Endothelial cell of hepatic sinusoid (primary cell): ENCODE measurements at regions not wholly inside any gene's neighbourhood (a gene's known extent, or its start where the extent isn't known, plus 50 kb on each side); places are given as distances from the start of the nearest gene placed in this dataset.
"Not testable (repeated sequence)": the region's sequence is repeated elsewhere in the genome, so short reads cannot be mapped to it uniquely, and the experiment has no call there.

Experiments
- in situ Hi-C: cut with HindIII; loops from 2 replicates; pipeline ENCODE4 v1.10.0; 2017; ENCODE audit warnings: low sequenced_read_pairs

- in situ Hi-C loops = no loop called here
Measured at GRCh38 chr17:51387582-51387981, 127.2 kb downstream of the UTP18 start.

DNA sequence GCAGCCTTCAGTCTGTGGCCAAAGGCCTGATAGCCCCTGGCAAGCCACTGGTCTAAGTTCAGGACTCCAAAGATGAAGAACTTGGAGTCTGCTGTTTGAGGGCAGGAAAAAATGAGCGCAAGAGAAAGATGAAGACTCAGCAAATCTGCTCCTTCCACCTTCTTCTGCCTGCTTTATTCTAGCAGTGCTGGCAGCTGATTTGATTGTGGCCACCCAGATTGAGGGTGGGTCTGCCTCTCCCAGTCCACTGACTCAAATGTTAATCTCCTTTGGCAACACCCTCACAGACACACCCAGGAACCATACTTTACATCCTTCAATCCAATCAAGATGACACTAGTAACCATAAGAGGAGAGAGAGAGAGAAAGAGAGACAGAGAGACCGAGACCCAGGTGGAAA lies 127.6 kb downstream of the UTP18 start:
- in situ Hi-C loops = no loop called here

- in situ Hi-C loops = loop anchor here (5.0 kb wide), 1 partner anchor 47 kb away; no protein-coding TSS in a partner anchor
Measured at GRCh38 chr17:51389875-51390274, 129.5 kb downstream of the UTP18 start.

GRCh38 chr17:51391982-51392654 lies 131.8 kb downstream of the UTP18 start:
- in situ Hi-C loops = loop anchor here (5.0 kb wide), 1 partner anchor 45 kb away; no protein-coding TSS in a partner anchor

DNA sequence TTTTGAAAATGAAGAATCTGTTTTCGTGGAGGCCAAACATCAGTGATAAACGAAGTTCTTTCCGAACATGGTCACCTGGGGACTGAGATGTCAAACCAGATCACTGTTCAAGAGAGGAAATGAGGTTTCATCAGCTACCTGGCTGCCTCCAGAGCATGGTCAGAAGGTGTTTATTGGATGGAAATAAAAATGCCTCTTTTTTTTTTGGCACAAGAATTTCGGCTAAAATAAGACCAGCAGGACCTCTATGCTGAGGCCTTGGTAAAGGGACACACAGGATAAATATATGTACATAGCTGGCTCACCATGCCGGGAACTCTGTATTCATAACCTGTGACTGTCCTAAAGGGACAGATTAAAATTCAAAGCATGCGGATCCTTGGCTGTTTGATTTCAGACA lies 135.3 kb downstream of the UTP18 start:
- in situ Hi-C loops = no loop called here

DNA sequence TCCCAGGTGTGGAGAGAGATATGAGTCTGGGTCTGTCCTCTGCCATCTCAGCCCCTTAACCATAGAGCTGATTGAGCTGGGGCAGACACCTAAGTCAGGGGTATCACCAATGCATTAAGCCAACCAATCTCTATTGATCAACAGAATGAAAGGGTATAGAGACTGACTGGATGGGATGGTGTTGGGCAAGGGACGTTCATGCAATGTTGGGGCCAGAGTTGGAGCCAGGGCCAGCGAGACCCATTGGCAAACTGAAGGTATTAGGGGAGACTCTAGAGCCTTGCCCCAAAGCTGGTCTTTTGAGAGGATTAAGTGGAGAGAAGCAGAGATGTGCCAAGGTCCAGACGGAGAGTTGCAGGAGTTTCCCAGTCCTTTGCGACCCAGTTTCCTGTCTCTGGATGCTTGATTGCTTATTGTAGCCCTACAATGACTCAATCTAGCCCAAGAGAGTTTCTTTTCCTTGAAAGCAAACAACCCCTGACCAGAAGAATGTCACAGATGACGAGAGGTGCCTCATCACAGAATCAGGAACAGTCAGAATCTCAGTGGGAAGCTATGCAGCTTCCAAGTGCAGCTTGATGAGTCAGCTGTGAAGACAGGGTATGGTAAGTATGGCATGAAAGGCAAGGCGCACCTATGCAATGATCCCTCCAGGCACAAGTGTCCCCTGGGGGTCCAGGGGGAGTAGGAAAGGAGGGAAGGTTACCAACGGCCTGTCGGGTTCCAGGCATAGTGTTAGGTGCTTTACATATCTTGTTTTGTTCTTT lies 137.2 kb downstream of the UTP18 start:
- in situ Hi-C loops = no loop called here

DNA sequence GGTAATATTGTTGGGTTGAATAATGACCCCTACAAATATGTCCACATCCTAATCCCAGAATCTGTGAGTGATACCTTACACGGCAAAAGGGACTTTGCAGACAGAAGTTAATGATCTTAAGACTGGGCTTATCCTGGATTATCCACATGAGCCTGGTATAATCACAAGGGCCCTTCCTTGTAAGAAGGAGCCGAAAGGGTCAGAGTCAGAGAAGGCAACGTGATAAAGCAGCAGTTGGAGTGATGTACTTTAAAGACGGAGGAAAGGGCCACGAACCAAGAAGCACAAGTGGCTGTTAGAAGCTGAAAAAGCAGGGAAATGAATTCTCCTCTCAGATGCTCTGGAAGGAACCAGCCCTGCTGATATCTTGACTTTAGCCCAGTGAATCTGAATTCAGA lies 137.8 kb downstream of the UTP18 start:
- in situ Hi-C loops = no loop called here

GRCh38 chr17:51398687-51399086 lies 138.3 kb downstream of the UTP18 start:
- in situ Hi-C loops = no loop called here

DNA sequence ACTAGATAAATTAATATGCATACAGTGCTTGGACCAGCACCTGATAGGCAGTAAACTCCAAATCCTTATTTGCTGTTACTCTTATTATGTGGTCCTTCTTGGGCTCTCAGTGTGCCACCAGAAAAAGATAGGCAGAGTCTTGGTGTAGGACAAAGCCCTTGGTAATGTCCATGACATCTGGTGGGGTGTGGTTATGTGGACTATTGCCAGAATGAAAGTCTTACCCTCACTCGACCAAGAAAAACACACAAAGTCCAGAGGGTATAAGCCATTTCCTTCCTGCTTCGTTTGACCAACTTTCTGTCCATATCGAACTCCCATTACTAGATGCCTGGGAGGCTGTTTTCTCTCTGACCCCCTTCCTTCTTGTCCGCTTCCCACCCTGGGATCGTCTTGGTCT lies 140.9 kb downstream of the UTP18 start:
- in situ Hi-C loops = no loop called here

GRCh38 chr17:51402899-51403298 lies 142.6 kb downstream of the UTP18 start:
- in situ Hi-C loops = no loop called here

DNA sequence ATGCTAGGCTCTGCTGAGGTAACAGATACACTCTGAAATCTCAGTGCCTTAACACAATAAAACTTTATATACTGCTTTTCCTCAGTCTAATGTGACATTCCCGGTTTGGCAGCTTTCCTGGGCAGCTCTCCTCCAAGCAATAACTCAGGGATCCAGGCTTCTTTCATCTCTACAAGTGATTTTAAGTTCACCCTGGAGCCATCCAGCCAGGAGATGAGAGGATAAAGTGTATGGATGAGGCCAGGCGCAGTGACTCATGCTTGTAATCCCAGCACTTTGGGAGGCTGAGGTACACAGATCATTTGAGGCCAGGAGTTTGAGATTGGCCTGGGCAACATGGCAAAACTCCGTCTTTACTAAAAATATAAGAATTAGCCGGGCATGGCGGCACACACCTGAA lies 147.2 kb downstream of the UTP18 start:
- in situ Hi-C loops = no loop called here

- in situ Hi-C loops = no loop called here
Measured at GRCh38 chr17:51419476-51419875, 159.1 kb downstream of the UTP18 start.

DNA sequence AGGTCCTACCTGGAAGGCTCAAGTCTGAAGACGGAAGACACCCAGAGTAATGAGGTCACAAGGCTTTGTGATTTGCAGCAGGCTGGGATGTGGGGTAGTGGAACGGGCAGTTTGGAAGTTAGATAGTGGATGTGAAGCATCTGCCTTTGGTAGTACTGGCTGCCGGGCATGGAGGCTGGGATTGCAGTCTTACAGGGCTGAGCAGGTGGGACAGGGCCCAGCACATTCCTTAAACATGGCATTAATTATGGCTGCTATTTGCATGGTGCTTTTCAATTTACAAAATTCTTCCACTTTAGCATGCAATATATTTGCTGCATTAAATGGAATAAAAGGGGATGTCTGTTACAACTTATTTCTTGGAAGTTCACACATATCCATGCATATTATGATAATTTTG lies 161.2 kb downstream of the UTP18 start:
- in situ Hi-C loops = no loop called here

GRCh38 chr17:51422634-51423033 lies 162.3 kb downstream of the UTP18 start:
- in situ Hi-C loops = no loop called here

GRCh38 chr17:51423421-51424160 lies 163.2 kb downstream of the UTP18 start:
- in situ Hi-C loops = no loop called here

DNA sequence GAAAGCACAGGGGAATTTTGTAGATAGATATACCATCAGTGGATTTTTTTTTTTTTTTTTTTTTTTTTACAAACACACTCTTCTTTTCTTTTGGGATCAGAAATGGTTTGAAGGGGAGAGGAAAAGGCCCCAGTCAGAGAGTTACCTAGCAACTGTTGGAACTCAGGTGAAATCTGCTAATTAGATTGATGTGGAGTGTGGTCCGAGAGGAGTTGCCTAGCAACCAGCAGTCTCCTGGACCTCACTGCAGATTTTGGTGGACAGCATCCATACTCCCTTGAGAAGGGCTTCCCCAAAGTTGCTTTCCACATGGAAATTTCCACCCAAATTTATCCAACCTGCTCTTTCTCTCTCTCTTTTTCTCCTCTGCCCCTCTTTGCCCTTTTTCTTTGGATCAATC lies 165.4 kb downstream of the UTP18 start:
- in situ Hi-C loops = no loop called here

DNA sequence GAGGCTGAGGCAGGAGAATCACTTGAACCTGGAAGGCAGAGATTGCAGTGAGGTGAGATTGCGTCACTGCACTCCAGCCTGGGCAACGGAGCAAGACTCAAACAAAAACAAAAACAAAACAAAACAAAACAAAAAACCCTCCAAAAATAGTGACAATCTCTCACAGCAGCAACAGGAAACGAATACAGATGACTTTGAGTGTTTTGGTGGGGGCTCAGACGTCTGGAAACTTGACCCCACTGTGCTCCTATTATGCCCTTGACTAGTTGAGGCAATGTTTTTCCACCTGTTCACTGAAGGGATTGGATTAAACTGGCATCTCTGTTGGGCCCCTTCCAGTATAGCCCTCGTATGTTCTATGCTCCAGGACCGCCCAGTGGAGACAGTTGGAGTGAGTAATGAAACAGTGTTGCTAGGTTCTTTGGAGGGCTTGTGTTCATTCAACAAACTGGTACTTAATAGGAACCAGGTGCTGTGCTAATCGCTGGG lies 167.0 kb downstream of the UTP18 start:
- in situ Hi-C loops = no loop called here

- in situ Hi-C loops = no loop called here
Measured at GRCh38 chr17:51427856-51428255, 167.5 kb downstream of the UTP18 start.

DNA sequence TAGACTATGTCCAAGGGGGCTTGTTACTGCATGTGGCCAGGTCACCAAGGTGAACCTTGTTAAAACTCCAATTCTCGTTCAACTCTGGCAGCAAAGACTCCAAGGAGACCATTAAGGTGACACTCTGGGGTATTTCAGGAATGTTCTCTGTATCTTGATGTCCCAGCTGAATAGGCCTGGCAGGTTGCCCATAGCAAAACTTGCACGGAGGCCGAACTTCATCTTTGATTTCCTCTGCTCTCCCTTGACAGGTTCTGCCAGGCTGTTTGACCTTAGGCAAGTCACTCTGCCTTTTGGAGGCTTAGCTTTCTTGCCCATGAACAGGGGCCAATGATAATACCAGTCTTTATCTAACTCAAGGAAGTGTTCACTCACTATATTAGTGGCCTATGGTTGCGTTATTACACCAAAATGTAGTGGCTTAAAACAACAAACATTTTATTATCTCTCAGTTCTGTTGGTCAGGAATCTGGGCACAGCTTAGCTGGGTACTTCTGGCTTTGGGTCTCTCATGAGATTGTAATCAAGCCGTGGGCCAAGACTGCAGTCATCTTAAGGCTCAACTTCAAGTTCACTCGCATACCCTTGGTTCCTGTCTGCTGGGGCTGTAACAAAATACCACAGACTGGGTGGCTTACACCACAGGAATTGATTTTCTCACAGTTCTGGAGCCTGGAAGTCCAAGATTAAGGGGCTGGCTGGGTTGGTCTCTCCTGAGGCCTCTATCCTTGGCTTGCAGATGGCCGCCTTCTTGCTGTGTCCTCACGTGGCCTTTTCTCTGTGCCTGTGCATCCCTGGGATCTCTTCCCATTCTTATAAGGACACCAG lies 168.5 kb downstream of the UTP18 start:
- in situ Hi-C loops = no loop called here

DNA sequence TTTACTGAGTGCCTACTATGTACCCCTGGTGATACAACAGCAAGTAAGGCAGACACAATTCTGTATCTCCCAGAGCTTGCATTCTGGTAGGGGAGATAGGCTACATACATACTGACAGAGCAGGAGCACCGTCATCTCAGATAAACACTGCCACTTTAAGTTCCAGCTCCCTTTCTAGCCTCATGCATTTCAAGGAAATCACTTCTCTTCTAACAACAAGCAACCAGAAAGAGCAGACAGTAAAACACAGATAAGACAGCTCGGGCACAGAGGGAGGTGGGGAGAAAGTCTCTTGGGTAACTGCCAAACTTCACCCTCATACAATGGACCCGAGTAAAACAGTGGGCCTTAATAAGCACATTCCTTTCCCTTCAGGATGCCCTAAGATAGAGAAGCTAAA lies 169.6 kb downstream of the UTP18 start:
- in situ Hi-C loops = not testable (repeated sequence)

GRCh38 chr17:51430591-51430990 lies 170.2 kb downstream of the UTP18 start:
- in situ Hi-C loops = no loop called here
